Kidney (tissue), 13 donors: ENCODE measurements at regions not wholly inside any gene's neighbourhood (a gene's known extent, or its start where the extent isn't known, plus 50 kb on each side); places are given as distances from the start of the nearest gene placed in this dataset.

ENCODE experiments used
- DNase-seq, 5 donors: peaks; one replicate each; pipeline ENCODE4 v3.0.0-alpha.2; 2013 to 2020
- FAIRE-seq: peaks from 2 replicates; lab custom pipeline; 2012; peaks lifted over from hg19 to GRCh38; lab: Jason Lieb, UNC
- H3K27ac ChIP-seq, 2 donors: one replicate each; pipeline ENCODE4 v1.7.0; 2013; ENCODE audit warnings: low read depth in 2 of 2, low read length in 2 of 2, inconsistent platforms in 1 of 2
- H3K27me3 ChIP-seq: one replicate; pipeline ENCODE4 v1.7.1; 2013; ENCODE audit warnings: low read length, inconsistent platforms; ENCODE audit not compliant: control insufficient read depth, insufficient read depth
- H3K36me3 ChIP-seq, 3 donors: one replicate each; pipeline versions ENCODE4 v1.7.0 to v1.7.1; 2013; ENCODE audit warnings: low read length in 3 of 3, control low read depth in 1 of 3, inconsistent platforms in 1 of 3; ENCODE audit not compliant: insufficient read depth in 3 of 3, control insufficient read depth in 2 of 3
- H3K4me1 ChIP-seq, 3 donors: one replicate each; pipeline versions ENCODE4 v1.7.0 to v1.7.1; 2013; ENCODE audit warnings: low read length in 3 of 3, inconsistent platforms in 1 of 3, low read depth in 1 of 3; ENCODE audit not compliant: control insufficient read depth in 2 of 3, insufficient read depth in 2 of 3
- H3K4me3 ChIP-seq, 3 donors: one replicate each; pipeline versions ENCODE4 v1.7.0 to v1.8.1; 2013; ENCODE audit warnings: low read length in 3 of 3, control low read depth in 1 of 3, inconsistent platforms in 1 of 3
- H3K9ac ChIP-seq, 3 donors: one replicate each; pipeline versions ENCODE4 v1.7.0 to v1.7.1; 2013; ENCODE audit warnings: low read length in 3 of 3, control low read depth in 1 of 3, inconsistent platforms in 1 of 3
- H3K9me3 ChIP-seq, 3 donors: one replicate each; pipeline versions ENCODE4 v1.7.0 to v1.7.1; 2013; ENCODE audit warnings: low read length in 3 of 3, control low read depth in 1 of 3, inconsistent platforms in 1 of 3; ENCODE audit not compliant: control insufficient read depth in 2 of 3, insufficient read depth in 1 of 3
- CTCF ChIP-seq: IDR thresholded peaks from 3 replicates; pipeline ENCODE4 v1.5.1; 2012; ENCODE audit warnings: mild to moderate bottlenecking, moderate library complexity, borderline replicate concordance; ENCODE audit not compliant: insufficient read depth; ENCODE audit errors: extremely low read depth
- intact Hi-C: fragments of 100-400 bp; cut with DNase I; formaldehyde crosslinking; loops from one replicate; pipeline ENCODE4 v1.11.1; 2022
- donor health status: control.
- donor health status: control.
- donor health status: control.
- donor health status: control.
- donor health status: control.
- donor health status: DM: yes; HTN: yes; CAD: no.
- donor health status: Normal renal cell carcinoma (clear cell type).

DNA sequence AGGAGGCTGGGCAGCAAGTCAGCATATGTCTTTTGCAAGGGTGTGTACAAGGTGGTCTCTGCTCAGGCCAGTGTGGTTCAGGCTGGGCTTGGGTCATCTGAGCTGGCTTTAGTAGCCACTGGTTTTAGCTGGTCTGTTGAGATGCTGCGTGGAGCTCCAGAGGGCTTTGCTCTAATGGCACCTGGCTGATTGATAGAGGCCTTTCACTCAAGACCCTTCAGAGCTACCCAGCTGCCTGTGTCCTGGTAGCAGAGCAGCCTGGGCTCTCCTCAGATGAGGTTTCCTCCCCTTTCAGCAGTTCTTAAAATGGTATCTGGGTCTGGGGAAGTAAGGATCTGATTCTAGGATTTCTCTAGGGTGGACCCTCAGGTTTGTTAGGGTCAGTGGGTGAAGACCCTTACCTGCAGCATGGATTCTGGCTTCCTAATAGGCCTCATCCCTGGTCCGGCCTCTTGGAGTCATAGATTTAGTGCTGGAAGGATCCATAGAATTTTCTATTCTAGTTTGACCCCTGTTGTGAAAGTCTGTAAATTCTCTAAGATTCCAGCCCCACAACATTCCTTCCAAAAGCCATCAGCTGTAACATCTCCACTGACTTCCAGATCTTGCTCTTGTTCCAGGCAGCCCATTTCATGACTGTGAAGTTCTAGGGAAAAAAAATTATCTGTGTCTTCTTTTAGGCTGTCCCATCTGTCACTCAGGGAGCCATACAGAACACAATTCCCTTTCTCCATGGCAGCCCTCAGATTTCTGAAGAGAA is 190.2 kb upstream of the ZBED5 start:
- Histone ChIP-seq H3K4me1 (no peaks in the 10 kb centered on the region), H3K36me3 (no peaks in the 10 kb centered on the region), H3K9me3 (no peaks in the 10 kb centered on the region), H3K27me3 (no peaks in the 10 kb centered on the region), H3K27ac (no peak overlapping the region), H3K9ac (no peak overlapping the region), H3K4me3 (no peak overlapping the region)
- TF ChIP-seq CTCF: no peak
- FAIRE-seq (no peak), DNase-seq (no peak)
- intact Hi-C loops: no loop called here

DNA sequence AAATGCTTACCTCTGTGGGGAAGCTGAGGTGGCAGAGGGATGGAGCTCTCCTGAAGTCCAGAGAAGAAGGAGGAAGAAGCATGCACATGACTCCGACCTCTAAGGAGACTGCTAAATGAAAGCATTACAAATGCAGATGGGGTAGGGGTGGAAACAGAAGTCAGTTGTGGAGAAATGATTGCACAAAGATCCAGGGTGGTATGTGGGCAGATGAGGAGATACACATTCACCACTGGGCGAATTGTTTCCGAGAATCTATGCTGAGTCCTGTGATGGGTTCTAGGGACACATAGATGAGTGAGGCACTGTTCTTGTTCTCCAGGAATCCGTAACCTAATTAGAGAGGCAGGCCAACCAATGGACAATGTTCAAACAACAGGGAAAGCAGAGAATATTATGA is 188.9 kb upstream of the ZBED5 start:
- no peak overlapping the region for H3K27ac ChIP-seq
- no peak for TF ChIP-seq CTCF
- FAIRE-seq (no peak), DNase-seq (no peak)
- H3K27me3 ChIP-seq: no peaks in the 10 kb centered on the region
- no peaks in the 10 kb centered on the region for H3K4me1 ChIP-seq
- H3K4me3 ChIP-seq: no peak overlapping the region
- H3K36me3 ChIP-seq: no peaks in the 10 kb centered on the region
- no peak overlapping the region for H3K9ac ChIP-seq
- no peaks in the 10 kb centered on the region for H3K9me3 ChIP-seq
- intact Hi-C loops: no loop called here

DNA sequence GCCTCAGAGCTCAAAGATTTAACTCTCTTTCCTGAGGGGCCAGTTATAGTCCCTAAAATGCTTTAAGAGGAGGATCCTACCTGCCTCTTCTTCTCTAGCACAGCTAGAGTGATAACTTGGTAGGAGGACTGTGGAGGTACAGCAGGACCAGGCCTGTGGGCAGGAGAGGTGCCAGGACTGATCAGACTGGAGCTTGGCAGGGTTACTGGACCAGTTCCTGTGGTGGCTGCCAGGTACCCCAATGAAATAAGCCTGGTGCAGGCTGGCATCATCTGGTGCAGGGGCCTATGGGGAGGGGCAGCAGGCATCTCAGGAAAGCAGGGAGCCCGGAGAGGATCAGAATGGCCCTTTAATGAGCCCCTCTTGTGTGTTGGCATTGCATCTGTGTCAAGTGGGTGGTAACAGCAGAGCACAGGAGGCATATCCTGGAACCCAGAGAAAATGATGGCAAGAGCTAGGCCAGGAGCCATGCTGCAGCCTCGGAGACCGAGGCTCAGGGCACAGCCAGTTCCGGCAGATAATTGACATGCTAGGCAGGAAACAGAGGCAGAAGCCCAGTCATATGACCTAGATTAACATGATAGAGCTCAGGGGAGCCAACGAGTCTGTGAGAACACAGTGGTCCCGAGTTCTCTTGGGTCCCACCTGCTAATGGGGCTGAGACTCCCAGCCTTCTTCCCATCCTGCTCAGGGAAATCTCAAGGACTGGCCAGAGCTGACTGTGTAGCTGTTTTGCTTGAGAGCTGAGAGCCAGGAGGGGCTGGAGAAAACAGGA is 187.5 kb upstream of the ZBED5 start:
- TF ChIP-seq CTCF: no peak
- no peak for DNase-seq
- intact Hi-C loops: no loop called here
- no peak overlapping the region for H3K9ac ChIP-seq
- no peak for FAIRE-seq
- no peaks in the 10 kb centered on the region for H3K27me3 ChIP-seq
- H3K9me3 ChIP-seq: no peaks in the 10 kb centered on the region
- no peak overlapping the region for H3K4me3 ChIP-seq
- no peaks in the 10 kb centered on the region for H3K4me1 ChIP-seq
- H3K27ac ChIP-seq: no peak overlapping the region
- H3K36me3 ChIP-seq: no peaks in the 10 kb centered on the region
